Prostate gland (tissue), 2 donors: ENCODE measurements at regions not wholly inside any gene's neighbourhood (a gene's known extent, or its start where the extent isn't known, plus 50 kb on each side); places are given as distances from the start of the nearest gene placed in this dataset.
"Not testable (repeated sequence)": the region's sequence is repeated elsewhere in the genome, so short reads cannot be mapped to it uniquely, and the experiment has no call there.

Source experiments
- CTCF ChIP-seq, 4 experiments: fragments of 200-600 bp in 2 of 4; fragments of 450-650 bp in 2 of 4; sonication (generic) in 2 of 4; IDR thresholded peaks; 1 replicate in 3 of 4; 2 replicates in 1 of 4; pipeline ENCODE4 v1.5.1; 2016 to 2019; ENCODE audit warnings: antibody characterized with exemption in 4 of 4, mild to moderate bottlenecking in 2 of 4, moderate library complexity in 2 of 4
- POLR2A ChIP-seq: fragments of 450-650 bp; IDR thresholded peaks from one replicate; pipeline ENCODE4 v1.6.1; 2016; ENCODE audit warnings: antibody characterized with exemption, mild to moderate bottlenecking

DNA sequence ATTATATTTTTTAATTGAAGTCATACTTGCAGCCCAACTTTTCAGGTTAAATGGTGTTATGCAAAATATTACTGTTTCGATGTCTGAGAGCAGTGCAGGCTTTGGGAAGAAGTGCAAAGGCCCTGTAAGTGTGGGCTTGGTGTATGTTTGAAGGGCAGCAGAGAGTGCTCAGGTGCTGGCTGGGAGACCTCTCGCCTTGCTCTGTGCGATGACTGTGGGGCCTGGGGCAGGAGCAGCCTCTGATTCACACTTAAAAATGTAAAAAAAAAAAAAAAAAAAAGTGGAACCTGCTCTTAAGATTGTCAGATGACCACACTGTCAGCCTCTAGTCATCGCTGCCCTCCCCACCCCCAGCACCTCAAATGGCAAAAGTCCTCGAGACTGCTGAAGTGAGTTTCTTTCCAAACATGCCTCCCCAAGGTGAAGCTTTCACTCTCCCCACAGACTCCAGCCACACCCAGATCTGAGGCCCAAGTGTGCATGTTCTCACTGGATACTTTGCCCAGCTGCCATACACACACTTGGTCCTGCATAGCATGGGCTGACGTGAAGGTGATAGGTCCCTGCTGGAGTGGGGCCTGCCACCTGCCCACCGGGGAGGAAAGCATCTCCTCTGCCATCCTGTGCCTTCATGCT is 4505.8 kb upstream of the TPTE start:
- TF ChIP-seq CTCF (IDR thresholded peaks at IDR 0.05); POLR2A: not testable (repeated sequence)
